Hepatocyte (in vitro differentiated cells): ENCODE measurements at regions not wholly inside any gene's neighbourhood (a gene's known extent, or its start where the extent isn't known, plus 50 kb on each side); places are given as distances from the start of the nearest gene placed in this dataset.

Source experiments
- DNase-seq: peaks from one replicate; pipeline ENCODE4 v3.0.0-alpha.2; 2016; ENCODE audit warnings: low spot score
- H2AFZ ChIP-seq: fragments of 200-600 bp; sonication (generic); 2 replicates; pipeline ENCODE4 v1.6.0; 2016; ENCODE audit warnings: antibody characterized with exemption, mild to moderate bottlenecking
- H3K27ac ChIP-seq: fragments of 200-600 bp; sonication (generic); 2 replicates; pipeline ENCODE4 v1.5.1; 2016; ENCODE audit warnings: mild to moderate bottlenecking
- H3K27me3 ChIP-seq: fragments of 200-600 bp; sonication (generic); 2 replicates; pipeline ENCODE4 v1.6.1; 2016
- H3K36me3 ChIP-seq: fragments of 200-600 bp; sonication (generic); replicated peaks from 2 replicates; pipeline ENCODE4 v1.5.1; 2016; ENCODE audit warnings: low read depth; ENCODE audit not compliant: insufficient read depth
- H3K4me1 ChIP-seq: fragments of 200-600 bp; sonication (generic); 2 replicates; pipeline ENCODE4 v1.5.1; 2016; ENCODE audit warnings: mild to moderate bottlenecking, moderate library complexity; ENCODE audit not compliant: insufficient read depth
- H3K4me2 ChIP-seq: fragments of 200-600 bp; sonication (generic); 2 replicates; pipeline ENCODE4 v1.6.0; 2016
- H3K4me3 ChIP-seq: fragments of 200-600 bp; sonication (generic); 2 replicates; pipeline ENCODE4 v1.5.1; 2016; ENCODE audit warnings: mild to moderate bottlenecking
- H3K79me2 ChIP-seq: fragments of 200-600 bp; sonication (generic); 2 replicates; pipeline ENCODE4 v1.6.0; 2017; ENCODE audit warnings: mild to moderate bottlenecking
- H3K9me2 ChIP-seq: fragments of 200-600 bp; sonication (generic); replicated peaks from 2 replicates; pipeline ENCODE4 v1.6.0; 2017; ENCODE audit warnings: mild to moderate bottlenecking; ENCODE audit not compliant: insufficient read depth
- H3K9me3 ChIP-seq: fragments of 200-600 bp; sonication (generic); 2 replicates; pipeline ENCODE4 v1.5.1; 2016; ENCODE audit warnings: low read depth, mild to moderate bottlenecking
- H4K20me1 ChIP-seq: fragments of 200-600 bp; sonication (generic); 2 replicates; pipeline ENCODE4 v1.6.0; 2016; ENCODE audit warnings: mild to moderate bottlenecking; ENCODE audit not compliant: insufficient read depth, poor library complexity, severe bottlenecking
- CTCF ChIP-seq: fragments of 200-600 bp; sonication (generic); IDR thresholded peaks from 2 replicates; pipeline ENCODE4 v1.5.1; 2016; ENCODE audit warnings: antibody characterized with exemption, mild to moderate bottlenecking; ENCODE audit not compliant: poor library complexity
- EZH2 ChIP-seq: fragments of 200-600 bp; sonication (generic); IDR thresholded peaks from 2 replicates; pipeline ENCODE4 v1.6.1; 2016; ENCODE audit warnings: antibody characterized with exemption, mild to moderate bottlenecking, borderline replicate concordance
- EZH2phosphoT487 ChIP-seq: fragments of 200-600 bp; sonication (generic); IDR thresholded peaks from one replicate; pipeline ENCODE4 v1.6.1; 2018; ENCODE audit warnings: antibody characterized with exemption, mild to moderate bottlenecking, low read depth, moderate library complexity; ENCODE audit not compliant: unreplicated experiment, severe bottlenecking
- WGBS: methylation state at CpG from one replicate; pipeline ENCODE4 v1.1.6; 2016; ENCODE audit warnings: low lambda C conversion rate; ENCODE audit errors: missing lambda C conversion rate; 5-methylcytosine and 5-hydroxymethylcytosine counted together

GRCh38 chr11:28521075-28521474, 412.9 kb downstream of the METTL15 start:
- TF ChIP-seq EZH2 (no peak), EZH2phosphoT487 (no peak), CTCF (no peak)
- no peaks in the 10 kb centered on the region for H3K27me3 ChIP-seq
- H3K4me1 ChIP-seq = no peaks in the 10 kb centered on the region
- no peak for DNase-seq
- no peak overlapping the region for H3K27ac ChIP-seq
- H3K9me3 ChIP-seq = no peaks in the 10 kb centered on the region
- no peak overlapping the region for H3K4me3 ChIP-seq
- H3K9me2 ChIP-seq = no peaks in the 10 kb centered on the region
- no peaks in the 10 kb centered on the region for H3K79me2 ChIP-seq
- H3K4me2 ChIP-seq = no peak overlapping the region
- H2AFZ ChIP-seq = no peak overlapping the region
- H4K20me1 ChIP-seq = no peaks in the 10 kb centered on the region
- no peaks in the 10 kb centered on the region for H3K36me3 ChIP-seq
- WGBS = 83% methylated on average over 2 of the region's 2 CpGs

GRCh38 chr11:28520291-28520690, 412.1 kb downstream of the METTL15 start:
- Histone ChIP-seq H3K36me3 (no peaks in the 10 kb centered on the region), H3K4me2 (no peak overlapping the region), H3K79me2 (no peaks in the 10 kb centered on the region), H4K20me1 (no peaks in the 10 kb centered on the region), H3K9me3 (no peaks in the 10 kb centered on the region), H2AFZ (no peak overlapping the region), H3K4me3 (no peak overlapping the region), H3K27me3 (no peaks in the 10 kb centered on the region), H3K27ac (no peak overlapping the region), H3K9me2 (no peaks in the 10 kb centered on the region), H3K4me1 (no peaks in the 10 kb centered on the region)
- DNase-seq = no peak
- 97% methylated on average over 1 of the region's 1 CpG for WGBS
- TF ChIP-seq CTCF = no peak
- no peak for TF ChIP-seq EZH2
- no peak for TF ChIP-seq EZH2phosphoT487

- H3K4me2 ChIP-seq = no peak overlapping the region
- no peak overlapping the region for H3K4me3 ChIP-seq
- no peaks in the 10 kb centered on the region for H3K4me1 ChIP-seq
- no peaks in the 10 kb centered on the region for H4K20me1 ChIP-seq
- H3K27ac ChIP-seq = no peak overlapping the region
- no peaks in the 10 kb centered on the region for H3K79me2 ChIP-seq
- H3K27me3 ChIP-seq = no peaks in the 10 kb centered on the region
- no peak for DNase-seq
- no peaks in the 10 kb centered on the region for H3K9me2 ChIP-seq
- H3K36me3 ChIP-seq = no peaks in the 10 kb centered on the region
- H2AFZ ChIP-seq = no peak overlapping the region
- no peaks in the 10 kb centered on the region for H3K9me3 ChIP-seq
- TF ChIP-seq EZH2 (no peak), EZH2phosphoT487 (no peak), CTCF (no peak)
Measured at GRCh38 chr11:28518825-28519224, 410.6 kb downstream of the METTL15 start.

GRCh38 chr11:28517621-28518020, 409.4 kb downstream of the METTL15 start:
- WGBS = 50% methylated on average over 5 of the region's 5 CpGs
- H3K79me2 ChIP-seq = no peaks in the 10 kb centered on the region
- H2AFZ ChIP-seq = no peak overlapping the region
- H3K27ac ChIP-seq = no peak overlapping the region
- no peaks in the 10 kb centered on the region for H4K20me1 ChIP-seq
- H3K9me2 ChIP-seq = no peaks in the 10 kb centered on the region
- H3K9me3 ChIP-seq = no peaks in the 10 kb centered on the region
- TF ChIP-seq CTCF (no peak), EZH2 (no peak), EZH2phosphoT487 (no peak)
- no peak overlapping the region for H3K4me2 ChIP-seq
- no peaks in the 10 kb centered on the region for H3K4me1 ChIP-seq
- DNase-seq = no peak
- H3K36me3 ChIP-seq = no peaks in the 10 kb centered on the region
- no peaks in the 10 kb centered on the region for H3K27me3 ChIP-seq
- H3K4me3 ChIP-seq = no peak overlapping the region
